ENCODE measurements at regions not wholly inside any gene's neighbourhood (a gene's known extent, or its start where the extent isn't known, plus 50 kb on each side); places are given as distances from the start of the nearest gene placed in this dataset.

DNA sequence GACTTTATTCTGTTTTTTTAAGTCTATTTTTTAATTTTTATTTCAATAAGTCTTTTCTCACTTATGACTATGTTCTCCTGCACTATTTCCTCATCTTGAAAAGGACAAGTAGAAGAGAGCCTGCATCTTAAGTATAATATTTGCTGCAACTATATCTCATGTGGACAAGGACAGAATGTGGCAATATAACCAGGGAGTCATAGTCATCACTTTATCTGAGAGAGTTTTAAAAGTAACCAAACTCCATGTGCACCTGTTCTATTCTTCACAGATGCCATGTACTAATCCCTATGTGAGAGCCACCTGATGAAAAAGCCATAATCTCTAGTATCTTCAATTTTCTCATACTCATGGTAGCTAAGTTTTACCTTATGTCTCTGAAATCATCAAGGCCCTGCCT is 104.2 kb upstream of the SOX6 start:
- no peak for FAIRE-seq
- no peak for DNase-seq (ENCODE audit: extremely low spot score, insufficient read length, low read depth)

DNA sequence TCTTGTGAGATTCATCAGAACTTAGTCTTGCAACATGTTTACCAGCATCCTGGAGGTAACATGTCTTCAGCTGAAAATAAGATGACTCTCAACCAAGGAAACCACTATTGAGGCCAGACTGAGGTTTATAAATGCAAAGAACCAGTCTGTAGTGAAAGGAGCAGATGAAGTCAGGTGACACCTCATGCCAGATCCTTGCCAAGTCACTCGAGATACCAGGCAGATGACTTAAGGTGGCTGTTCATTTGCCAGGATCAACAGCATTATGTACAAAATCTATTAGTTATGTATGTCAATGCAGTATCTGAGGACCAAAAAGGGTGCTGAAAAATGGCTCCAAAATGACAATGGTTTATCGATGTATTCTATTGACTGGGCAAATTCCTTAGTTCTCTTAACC is 100.0 kb upstream of the SOX6 start:
- FAIRE-seq (no peak), DNase-seq (ENCODE audit: extremely low spot score, insufficient read length, low read depth) (no peak)

DNA sequence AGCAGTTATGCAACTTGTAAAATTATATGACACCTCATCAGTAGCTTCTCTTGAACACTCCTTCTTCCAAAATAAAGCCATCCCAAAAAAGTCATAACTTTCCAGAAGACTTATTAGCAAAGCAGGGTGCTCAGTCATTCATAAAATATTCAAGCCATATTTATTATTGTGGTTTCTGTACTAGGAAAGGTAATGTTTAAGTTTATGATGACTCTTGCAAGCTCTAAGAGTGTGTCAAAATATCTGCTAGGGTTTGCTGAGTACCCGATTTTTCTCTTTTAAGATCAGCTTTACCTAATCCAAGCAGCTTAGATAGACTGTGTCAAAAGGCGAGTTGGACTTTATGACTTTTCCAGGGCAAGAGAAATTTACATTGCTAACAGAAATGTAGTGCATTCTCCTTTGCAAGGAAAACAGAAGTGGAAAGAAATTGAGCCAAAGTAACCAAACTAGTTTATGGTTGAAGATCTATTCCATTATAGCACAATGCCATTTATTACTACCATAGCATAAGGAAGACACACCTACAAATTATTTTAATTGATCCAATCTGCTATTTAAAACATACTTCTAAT is 98.0 kb upstream of the SOX6 start:
- FAIRE-seq = no peak
- DNase-seq (ENCODE audit: extremely low spot score, insufficient read length, low read depth) = no peak

DNA sequence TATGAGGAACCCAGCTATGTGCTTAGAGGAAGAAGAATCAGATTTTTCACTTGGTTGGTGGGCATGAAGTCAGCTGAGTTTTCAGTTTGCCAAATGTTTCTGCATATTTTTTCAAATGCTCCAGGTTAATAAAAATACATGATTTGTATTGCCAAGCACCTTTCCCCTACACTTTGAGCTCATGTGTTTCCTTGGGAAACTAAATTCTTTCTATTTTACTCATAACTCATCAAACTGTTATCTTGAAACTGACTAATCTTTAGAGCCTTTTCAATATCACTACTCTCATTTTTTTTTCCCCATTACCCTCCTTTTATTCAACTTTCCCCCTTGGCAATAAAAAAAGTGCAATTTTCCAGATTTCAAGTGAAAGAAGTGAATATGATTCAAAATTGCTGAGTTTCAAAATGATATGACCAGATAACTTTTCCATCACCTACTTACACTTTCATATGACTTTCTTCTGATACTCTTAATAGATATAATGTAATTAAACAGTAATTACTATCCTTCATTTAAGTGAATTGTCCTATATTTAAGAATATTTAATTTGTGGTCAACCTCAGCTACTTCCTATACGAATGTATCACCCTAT is 91.9 kb upstream of the SOX6 start:
- DNase-seq (ENCODE audit: extremely low spot score, insufficient read length, low read depth) (no peak), FAIRE-seq (no peak)

DNA sequence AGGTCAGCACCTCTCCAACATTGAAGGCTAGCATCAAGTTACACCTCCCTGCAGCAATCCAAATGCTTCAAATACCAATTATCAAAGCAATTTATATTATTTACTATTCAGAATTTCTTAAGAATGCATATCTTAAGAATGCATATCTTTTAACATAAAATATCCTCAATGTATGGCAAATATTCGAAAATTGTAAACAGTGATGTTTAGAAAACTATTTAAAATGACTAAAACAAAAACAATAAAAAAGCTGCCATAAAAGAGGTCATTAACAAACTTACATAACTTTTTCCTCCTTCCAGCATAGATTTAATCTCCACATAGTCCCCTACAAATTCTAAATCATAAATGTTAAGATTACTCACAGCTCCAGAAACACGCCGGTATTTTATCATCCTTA is 85.1 kb upstream of the SOX6 start:
- DNase-seq (ENCODE audit: extremely low spot score, insufficient read length, low read depth) (no peak), FAIRE-seq (no peak)

DNA sequence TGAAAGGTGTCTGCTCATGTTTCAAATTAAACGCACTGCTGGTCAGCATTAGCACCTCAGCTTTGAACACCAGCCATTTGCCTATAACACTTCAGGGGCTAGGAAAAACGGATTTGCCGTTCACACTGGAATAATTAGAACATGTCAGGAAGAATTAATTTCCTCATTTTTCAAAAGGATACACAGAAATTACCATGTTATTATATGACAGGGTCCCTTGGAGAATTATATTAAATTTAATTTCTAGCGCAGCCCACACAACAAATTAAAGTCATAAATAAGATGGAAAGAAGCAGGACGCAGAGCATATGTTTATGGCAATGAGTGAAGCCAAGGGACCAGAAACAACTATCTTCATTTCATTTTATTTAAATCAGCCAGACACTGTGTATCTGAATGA is 83.8 kb upstream of the SOX6 start:
- no peak for FAIRE-seq

DNA sequence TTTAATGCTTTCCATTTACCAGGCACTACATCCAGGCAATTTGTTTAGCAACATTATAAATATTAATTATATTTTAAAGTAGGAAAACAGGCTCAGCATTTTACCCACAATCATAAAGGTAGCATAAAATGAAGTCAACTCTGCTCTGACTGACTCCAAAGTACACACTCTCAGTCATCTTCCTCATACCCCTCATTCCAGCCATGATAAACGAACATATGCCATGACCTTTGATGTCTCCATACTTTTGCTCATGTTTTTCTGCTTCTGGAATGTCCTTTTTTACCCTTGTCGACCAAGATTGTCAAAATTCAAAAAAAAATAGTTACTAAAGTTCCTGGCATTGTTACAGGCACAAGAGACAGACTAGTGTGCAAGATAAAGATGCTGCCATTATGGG is 77.7 kb upstream of the SOX6 start:
- DNase-seq (ENCODE audit: extremely low spot score, insufficient read length, low read depth) = no peak
- no peak for FAIRE-seq

More for the DNA sequence above, 83.8 kb upstream of the SOX6 start:
- DNase-seq (ENCODE audit: extremely low spot score, insufficient read length, low read depth) = no peak

DNA sequence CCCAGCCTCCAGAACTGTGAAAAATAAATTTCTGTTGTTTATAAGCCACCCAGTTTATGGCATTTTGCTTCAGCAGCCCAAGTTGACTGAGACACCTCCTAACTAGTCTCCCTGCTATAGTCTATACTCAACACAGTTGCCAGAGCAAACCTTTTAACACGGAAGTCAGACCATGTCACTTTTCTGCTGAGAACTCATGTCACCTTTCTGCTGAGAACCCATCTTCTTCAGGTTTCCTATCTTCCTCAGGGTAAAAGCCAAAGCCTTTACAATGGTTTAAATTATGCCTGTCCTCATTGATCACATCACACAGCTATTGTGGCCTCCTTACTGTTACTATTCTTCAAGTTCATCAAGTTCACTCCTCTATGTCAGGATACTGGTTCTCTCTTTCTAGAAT is 74.3 kb upstream of the SOX6 start:
- FAIRE-seq (no peak), DNase-seq (ENCODE audit: extremely low spot score, insufficient read length, low read depth) (no peak)

DNA sequence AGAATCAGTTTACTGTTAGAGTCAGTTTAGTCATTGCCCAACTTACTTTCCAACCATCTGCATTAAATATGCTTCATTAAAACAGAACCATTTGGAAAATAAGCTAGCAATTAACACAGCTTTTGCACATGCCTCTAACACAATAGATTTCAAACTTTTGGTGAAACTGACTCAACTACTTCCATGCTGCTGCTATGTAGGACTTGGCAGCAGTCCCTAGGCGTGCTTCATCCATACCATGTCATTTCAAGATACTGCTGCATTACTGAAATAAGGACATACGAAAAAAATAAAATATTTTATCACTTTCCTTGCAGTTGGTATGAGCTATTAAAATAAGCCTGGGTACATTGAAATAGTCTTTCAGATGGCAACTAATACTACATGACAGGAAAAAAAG is 65.5 kb upstream of the SOX6 start:
- FAIRE-seq = no peak

DNA sequence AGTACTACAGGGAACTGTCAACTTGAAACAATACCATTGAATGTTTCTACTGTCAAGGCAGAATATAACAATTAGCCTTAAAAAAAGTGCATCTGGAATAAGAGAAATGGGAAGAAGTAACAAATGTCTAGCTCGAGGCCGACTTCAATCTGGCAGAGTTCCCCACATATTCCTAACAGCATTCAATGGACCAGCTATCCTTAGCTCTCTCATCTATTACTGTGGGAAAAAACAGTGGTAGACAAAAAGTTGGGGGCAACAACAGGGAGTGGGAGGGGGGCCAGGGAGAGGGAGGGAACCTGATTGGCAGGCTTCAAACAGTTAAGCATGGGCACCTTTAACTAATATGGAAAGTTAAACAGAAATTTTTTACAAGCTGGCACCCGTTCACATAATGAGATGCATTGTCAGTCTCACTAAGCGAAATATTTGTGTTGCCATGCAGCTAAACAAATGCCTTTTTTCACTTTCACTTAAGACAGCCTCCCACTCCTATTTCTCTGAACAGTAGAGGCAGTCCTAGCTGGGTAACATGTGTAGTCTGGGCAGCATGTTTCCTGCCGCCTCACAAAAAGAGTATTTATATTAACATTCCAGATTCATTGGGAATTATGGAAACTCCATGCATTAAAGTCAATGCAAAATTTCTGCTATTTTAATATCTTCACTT is 62.2 kb upstream of the SOX6 start:
- no peak for FAIRE-seq
- no peak for DNase-seq (ENCODE audit: extremely low spot score, insufficient read length, low read depth)

More for the DNA sequence above, 65.5 kb upstream of the SOX6 start:
- DNase-seq (ENCODE audit: extremely low spot score, insufficient read length, low read depth) = no peak

DNA sequence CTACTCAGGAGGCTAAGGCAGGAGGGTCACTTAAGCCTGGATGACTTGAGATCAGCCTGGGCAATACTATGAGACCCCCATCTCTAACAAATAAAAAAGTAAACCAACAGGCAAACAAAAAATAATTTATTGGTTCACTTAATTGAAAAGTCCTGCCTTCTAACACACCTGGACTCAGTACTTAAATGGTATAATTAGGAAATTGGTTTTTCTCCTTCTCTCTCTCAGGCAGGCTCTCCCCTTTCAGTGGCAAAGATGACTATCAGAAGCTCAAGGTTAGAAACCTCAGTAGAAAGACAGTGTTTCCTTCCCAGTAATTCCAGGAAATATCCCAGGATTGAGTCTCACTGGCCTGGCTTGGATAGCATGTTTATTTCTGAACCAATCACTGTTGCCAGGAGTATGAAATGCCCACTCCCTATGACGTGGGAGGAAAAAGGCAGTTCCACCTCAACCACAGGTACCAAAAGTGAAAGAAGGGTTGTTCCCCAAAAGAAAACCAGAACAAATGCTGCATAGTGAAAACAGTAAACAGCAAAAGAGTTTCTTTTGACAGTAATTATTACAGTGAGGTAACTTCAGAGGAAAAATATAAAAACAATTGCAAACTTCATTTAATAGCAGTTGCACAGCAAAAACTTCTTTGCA is 56.3 kb upstream of the SOX6 start:
- no peak for FAIRE-seq
- DNase-seq (ENCODE audit: extremely low spot score, insufficient read length, low read depth) = no peak

DNA sequence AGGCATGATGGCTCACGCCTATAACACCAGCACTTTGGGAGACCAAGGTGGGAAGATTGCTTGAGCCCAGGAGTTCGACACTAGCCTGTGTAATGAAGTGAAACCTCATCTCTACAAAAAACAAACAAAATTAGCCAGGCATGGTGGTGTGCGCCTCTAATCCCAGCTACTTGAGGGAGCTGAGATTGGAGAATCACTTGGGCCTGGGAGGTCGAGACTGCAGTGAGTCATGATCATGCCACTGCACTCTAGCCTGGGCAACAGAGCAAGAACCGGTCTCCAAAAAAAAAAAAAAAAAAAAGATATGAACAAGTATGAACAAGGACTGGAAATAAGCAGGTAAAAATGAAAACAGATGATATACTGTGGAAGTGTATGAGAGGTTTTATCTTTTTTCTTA is 54.1 kb upstream of the SOX6 start:
- no peak for DNase-seq (ENCODE audit: extremely low spot score, insufficient read length, low read depth)
- FAIRE-seq = no peak

DNA sequence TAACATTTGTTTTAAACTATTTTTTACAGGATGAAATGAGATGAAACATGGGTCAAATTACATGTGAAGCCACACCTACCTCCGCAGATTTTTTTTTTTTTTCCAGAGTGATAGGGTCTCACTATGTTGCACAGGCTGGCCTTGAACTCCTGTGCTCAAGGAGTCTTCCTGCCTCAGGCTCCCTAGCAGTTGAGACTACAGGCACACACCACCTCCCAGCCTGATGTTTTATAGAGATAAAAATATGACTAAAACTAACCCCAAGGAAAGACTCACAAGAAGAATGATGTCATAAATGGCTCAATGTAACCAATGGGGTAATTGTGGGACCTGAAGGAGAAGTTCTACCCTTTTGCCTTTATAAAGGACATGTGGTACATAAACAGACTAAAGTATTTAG is 52.3 kb upstream of the SOX6 start:
- FAIRE-seq = no peak
- no peak for DNase-seq (ENCODE audit: extremely low spot score, insufficient read length, low read depth)

DNA sequence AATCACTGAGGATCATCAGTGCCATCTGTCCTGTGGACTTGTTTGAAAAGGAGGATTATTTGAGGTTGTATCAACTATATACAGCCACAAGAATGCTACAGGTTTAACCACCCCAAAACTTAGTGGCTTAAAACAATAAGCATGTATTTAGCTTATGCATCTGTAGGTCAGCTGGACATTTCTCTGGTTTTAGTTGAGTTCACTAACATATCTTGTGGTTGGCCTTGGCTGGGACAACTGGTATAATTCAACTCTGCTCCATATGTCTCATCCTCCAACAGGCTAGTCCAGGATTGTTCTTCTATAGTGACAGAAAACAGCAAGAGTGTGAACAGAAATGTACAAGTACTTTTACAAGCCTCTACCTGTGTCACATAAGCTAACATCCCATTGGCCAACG is 49.9 kb upstream of the SOX6 start:
- FAIRE-seq (no peak), DNase-seq (ENCODE audit: extremely low spot score, insufficient read length, low read depth) (no peak)

Data from GM18507 (cell line).